ENCODE measurements at regions not wholly inside any gene's neighbourhood (a gene's known extent, or its start where the extent isn't known, plus 50 kb on each side); places are given as distances from the start of the nearest gene placed in this dataset.

DNA sequence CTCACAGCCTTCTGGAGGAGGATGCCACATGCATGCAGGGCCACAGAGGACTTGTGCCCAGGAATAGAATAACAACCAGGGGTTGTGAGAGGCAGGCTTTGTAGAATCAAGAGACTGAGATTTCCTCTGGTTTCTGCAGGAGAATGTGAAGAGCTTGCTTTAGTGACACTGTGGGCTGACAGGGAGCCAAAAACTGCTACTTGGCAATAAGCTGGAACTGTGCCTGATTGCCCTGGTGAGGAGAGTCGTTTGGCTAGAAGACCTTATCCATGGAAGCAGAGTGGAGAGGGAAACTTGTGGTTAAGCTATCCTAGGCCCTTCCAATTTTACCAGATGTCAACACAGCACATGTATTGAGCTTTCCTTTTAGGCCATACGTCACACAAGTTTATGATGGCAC lies 902.1 kb downstream of the MRPL39 start:
- TF ChIP-seq CTCF (IDR thresholded peaks at IDR 0.05; ENCODE audit: low read depth, low read length), result no peak
- no peak for TF ChIP-seq EZH2phosphoT487 (IDR thresholded peaks at IDR 0.05; ENCODE audit: low read depth)

All from OCI-LY3 (cell line).